HG03066 (cell line): ENCODE measurements at regions not wholly inside any gene's neighbourhood (a gene's known extent, or its start where the extent isn't known, plus 50 kb on each side); places are given as distances from the start of the nearest gene placed in this dataset.

Experiments
- ATAC-seq: cut with Tn5 transposase; IDR thresholded peaks from one replicate; pipeline ENCODE4 v1.9.1; 2021; ENCODE audit warnings: low read depth; ENCODE audit not compliant: unreplicated experiment

DNA sequence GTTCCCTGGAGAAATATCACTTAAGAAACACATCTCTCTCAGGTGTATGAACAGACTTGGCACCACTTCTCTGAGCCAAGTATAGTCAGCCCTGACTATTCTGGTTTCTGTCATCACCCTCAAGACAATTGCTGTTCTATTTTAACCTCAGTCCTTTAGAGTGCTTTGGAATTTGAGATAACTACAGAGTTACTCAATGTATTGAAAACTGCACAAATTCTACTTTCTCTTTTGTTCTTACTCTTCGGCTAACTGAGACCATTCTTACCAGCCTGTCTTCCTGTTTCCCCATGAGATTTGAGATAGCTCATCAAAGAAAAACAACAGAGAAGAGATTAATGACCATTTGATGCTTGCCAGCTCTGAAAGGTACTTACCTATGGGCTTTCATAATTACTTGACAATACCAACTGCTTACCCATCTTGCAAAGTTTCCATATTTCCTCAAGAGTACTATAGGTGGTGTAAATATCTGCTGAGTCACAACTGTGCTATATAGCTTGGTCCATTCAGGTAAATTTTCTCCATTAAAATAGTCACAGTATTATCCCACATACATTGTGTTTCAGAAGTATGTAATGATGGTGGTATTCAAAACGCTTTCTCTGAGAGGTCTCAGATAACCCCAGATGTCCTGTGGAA is 467.5 kb upstream of the CHST9 start:
- no peak for ATAC-seq

DNA sequence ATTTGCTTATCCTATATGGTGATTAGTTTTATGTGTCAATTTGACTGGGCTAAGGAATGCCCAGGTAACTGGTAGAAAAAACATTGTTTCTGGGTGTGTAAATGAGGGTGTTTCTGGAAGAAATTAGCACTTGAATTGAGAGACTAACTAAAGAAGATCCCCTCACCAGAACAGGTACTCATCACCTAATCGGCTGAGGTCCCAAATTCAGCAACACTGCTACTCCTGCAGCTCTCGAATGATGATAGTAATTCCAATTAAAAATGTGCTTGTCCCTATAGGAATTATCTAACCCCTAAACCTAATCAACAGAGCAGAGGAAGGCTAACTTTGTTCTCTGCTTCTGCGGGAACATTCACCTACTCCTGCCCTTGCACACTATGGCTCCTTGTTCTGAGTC is 464.5 kb upstream of the CHST9 start:
- no peak for ATAC-seq

DNA sequence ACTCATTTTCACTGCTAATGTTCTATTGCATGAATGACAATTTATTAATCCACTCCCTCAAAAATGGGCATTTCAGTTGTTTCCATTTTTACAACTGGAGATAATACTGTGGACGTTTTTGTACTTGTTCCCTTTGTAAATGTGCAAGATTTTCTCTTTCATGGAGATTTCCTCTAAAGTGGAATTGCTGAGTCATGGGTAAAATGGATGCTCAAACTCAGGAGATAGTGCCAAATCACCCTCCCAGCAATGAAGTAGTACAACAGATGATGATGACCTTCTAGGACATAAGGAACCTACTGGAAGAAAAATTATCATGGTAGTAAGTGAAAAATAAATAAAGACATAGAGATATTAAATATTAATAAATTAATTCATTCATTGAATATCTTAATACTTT is 460.8 kb upstream of the CHST9 start:
- no peak for ATAC-seq

DNA sequence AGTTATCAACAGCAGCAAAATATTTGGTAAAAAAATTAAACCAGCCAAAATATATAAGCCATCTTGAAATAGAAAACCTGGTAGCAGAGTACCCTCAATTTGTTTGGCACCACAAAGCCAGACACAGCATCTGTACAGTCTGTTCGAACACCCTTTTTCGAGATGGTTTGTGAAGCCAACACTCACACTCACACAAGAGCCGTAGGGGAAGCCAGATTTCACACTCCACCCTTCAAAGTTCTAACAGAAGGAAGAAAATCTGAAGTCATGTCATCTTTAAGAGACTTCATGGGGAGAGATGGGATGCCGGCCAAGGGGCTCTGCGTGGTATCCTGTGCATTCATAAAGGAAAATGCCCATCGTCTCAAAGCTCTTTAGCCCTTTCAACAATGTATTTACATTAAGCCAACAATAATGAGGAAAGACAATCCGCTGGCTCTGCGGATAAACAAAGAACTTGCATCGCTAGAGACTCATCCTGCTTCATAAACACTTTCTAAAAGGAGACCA is 451.5 kb upstream of the CHST9 start:
- no peak for ATAC-seq

DNA sequence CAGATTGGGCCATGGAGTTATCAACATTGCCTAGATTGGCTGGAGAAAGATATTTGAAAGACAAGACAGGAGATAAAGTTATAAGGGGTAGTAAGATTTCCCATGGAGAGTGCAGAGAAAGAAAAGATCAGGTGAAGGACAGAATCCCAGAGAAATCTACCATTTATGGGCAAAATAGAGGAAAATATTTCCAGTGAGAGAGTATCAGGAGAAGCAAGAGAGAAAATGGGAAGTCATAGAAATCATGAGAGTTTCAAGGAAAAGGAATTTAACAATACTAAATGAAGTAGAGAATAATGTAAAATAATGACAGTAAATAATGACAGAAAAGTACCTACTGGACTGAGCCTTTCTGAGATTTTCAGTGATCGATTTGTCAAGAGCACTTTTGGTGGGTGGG is 447.6 kb upstream of the CHST9 start:
- no peak for ATAC-seq

DNA sequence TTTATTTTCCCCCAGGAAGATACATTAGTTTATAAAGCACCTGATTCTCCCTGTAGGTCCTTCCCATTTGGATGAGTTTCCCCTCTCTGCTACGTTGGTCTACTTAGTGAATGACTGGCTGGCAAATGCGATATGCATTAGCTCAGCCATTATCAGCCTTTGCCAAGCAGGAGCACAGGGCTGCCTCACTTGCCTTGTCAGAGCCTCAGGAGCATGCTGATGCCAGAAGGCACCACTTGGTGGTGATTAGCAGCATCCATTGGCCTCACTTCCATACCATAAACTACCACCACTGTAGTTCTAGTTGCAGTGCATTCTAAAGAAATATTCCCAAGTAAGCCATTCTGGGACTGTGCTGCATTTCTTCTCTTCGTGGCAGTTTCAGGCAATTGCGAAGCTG is 442.8 kb upstream of the CHST9 start:
- no peak for ATAC-seq

DNA sequence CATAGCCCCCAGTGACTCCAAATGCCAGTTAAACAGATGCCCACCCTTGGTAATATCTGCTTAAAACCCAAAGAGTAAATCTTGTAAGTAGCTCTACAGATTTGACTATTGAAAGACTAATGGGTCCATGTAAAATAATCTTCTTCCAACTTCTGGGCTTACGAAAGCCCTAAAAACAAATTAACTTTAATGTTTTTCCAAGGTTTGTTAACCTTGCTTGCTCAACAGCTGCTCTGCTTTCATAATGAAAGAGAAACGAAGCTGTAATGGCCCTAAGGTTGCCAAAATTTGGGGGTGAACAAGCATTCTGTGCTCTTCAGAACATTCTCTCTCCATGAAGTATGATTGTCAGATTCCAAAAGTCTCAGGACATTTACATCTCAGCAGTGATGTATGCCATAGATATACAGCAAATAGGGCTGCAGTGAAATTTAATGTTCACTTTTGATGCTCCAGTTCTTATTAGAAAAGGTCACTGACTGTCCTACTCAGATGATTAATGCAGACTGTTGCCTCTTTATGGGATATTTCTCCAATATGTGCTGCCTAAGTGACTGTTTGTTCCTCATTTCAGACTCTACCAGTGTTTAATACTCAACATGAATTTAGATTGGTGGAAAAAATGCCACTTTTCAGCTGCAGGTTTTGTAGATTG is 436.3 kb upstream of the CHST9 start:
- ATAC-seq = no peak

DNA sequence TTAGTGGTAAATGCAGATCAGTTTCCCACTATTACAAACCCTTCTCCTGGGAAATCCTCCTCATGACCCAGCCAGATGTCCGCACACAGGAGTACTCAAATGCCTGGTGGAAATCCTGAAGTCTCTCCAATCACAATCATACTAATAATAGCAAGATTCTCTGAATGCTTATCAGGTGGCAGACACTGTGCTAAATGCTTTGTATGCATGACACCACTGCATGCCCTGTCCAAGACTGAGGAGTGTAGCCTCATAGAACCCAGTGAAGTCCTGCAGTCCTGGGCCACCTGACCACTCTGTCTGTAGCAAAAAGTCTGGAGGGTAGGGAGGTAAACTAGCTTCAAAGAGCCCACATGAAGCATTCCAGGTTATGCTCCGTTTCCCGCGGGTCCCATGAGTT is 434.8 kb upstream of the CHST9 start:
- no peak for ATAC-seq

DNA sequence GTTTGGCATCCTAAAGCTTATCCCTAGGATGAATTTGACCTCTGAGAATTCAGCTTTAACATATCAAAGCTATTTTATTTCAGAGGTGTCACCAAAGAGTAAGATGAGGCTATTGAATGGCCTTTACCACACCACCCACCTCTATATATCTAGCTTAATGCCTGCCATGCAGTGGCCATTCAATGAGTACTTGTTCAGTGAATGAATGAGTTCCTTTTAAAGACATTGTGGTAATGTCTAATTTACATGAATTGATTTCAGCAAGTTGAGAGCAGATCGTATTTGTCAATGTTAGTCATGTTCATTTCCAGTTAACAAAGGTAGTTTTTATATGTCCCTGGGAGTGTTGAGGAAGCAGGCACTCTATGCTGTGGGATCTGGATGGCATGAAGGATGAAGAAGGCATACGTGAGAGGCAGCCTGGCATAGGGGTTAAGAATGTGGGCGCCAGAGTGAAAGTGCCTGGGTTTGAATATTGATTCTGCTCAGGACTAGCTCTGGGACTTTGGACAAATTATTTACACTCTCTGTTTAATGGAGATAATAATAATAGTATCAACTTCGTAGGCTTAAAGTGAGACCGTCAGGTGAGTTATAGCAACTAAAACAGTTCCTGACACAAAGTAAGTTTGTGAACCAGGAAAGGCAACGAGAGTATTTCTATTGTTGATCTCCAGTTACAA is 434.1 kb upstream of the CHST9 start:
- ATAC-seq = no peak

DNA sequence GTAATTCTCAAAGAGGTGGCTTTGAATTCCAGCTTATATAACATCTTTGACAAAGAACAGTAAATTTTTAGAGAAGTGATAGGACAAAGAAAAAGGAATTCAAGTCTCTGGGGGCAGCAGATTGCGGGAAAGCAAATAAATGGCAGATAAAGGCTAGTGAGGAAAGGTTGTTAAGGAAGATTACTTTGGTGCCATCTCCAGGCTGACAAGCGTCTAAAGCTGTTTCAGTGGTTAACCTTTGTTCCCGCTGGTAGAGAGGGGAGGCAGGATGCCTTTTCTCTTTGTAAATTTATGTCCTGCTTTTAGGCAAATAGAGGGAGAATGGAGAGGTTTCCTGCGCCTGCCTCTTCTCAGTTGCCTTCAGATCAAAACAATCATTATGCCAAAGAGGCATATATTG is 431.2 kb upstream of the CHST9 start:
- ATAC-seq = no peak

DNA sequence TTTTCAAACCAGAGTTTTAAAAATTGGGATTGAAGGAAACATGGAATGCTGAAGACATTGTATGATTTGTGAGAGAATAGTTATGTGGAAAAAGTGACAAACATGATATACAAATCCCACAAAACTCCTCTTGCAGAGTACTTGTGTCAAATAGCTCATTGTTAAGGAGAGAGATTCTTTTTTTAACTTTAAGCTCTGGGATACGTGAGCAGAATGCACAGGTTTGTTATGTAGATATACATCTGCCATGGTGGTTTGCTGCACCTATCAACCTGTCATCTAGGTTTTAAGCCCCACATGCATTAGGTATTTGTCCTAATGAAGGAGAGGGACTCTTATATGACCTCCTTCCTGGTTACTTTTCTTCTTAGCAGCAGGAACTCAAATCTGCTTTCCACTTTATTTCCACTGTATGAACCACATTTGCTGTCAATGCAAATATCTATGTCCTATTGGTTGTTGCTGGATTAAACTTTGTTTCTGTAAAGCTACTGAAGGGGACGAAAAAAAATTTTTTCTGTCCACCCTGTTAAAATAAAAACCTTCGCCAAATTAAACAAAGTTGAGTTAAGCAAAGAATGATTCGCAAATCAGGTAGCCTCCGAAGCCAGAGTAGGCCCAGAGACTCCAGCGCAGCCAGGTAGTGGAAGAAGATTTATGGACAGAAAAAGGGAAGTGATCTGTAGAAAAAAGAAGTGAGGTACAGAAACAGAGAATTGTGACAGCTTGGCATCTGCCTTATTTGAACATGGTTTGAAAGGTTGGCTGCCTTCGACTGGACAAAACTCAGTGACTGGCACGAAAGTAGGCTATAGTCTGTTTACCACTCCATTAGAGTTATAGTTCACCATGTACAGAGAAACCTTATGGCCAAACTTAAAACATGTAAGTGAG is 430.1 kb upstream of the CHST9 start:
- ATAC-seq = no peak

DNA sequence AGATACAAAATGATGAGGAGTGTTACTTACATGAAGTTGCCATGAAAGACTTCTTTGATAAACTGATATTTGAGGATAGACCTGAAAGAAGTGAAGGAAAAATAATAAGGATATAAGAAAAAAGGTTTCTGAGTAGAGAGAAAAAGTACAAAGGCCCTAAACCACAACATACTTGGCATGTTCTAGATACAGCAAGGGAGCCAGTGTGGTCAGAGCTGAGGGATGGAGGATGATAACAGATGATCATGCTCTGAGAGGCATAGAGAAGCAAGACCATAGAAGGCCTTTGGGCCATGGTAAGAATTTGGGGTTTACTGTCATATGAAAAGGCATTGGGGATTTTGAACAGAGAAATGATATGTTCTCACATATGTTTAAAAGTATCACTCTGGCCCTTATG is 424.1 kb upstream of the CHST9 start:
- ATAC-seq = no peak

DNA sequence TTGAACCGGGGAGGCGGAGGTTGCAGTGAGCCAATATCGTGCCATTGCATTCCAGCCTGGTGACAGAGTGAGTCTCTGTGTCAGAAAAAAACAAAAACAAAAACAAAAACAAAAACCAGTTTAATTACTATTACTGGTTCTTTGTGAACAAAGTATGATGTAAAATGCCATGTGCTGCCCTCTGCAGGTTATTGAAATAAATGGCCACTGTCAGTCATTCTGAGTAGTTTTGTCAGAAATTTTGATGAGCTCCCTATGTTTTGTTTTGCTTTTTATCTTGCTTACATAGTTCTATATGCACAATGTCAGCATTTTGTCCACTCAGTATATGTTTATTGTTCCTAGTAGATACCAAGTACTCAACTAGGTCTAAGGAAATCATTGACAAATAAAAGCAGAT is 423.6 kb upstream of the CHST9 start:
- no peak for ATAC-seq

DNA sequence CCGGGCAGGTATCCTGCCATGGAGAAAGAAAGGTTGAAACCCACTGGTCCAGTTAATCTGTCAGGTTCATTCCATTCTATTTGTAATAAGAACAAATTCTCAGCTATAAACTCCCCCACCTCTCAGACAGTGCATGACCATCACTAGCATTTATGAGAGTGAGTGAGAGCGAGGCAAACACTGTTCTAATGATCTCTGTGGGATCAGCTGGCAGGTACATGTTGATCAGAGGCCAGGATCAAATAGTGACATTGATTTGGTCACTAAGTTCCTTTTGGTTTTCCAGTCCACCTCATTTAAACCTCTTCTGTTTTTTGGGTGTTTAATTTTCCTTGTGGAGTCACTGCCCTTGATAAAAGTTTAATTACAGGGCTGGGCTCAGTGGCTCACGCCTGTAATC is 423.1 kb upstream of the CHST9 start:
- no peak for ATAC-seq

DNA sequence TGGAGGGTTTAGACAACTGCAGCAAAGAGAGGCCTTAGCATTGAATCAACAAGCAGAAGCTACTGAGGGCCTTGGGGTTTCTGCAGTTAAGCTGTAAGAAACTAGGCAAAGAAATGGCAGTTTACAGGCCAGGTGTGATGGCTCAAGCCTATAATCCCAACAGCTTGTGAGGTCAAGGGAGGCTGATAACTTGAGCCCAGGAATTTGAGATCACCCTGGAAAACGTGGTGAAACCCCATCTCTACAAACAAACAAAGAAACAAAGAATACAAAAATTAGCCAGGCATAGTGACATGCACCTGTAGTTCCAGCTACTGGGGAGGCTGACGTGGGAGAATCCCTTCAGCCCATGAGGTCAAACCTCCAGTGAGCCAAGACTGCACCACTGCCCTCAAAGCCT is 421.6 kb upstream of the CHST9 start:
- ATAC-seq = no peak

DNA sequence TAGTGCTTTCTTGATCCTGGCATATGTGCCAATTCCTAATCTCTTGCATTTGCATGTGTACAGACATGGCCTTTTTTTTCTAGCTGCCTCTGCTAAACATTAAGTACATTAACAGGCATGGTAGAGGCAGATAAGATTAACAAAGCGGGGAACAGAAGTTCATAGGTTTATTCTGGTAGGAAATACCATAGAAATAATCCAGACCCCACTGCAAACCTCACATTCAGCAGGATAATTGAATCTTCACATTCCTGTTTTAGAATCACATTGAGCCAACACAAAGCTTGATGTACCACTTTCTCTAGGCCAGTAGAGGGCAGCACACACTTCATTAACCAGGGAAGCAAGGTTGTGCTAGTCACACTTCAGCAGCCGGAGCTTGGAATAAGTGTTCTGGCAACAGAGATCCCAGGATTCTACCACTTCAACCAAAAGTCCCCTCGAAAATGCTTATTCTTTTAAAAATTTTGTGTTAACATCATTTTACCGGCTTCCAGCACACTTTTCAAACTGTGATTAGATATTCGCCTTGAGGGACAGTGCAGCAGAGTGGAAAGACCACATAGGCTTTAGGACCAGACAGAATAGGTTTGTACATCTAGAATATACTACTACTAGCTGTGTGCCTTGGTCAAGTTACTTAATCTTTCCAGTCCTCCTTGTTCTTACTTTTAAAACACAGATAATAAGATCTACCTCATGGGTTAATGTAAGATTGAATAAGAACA is 420.2 kb upstream of the CHST9 start:
- ATAC-seq = peak; percentile 74

DNA sequence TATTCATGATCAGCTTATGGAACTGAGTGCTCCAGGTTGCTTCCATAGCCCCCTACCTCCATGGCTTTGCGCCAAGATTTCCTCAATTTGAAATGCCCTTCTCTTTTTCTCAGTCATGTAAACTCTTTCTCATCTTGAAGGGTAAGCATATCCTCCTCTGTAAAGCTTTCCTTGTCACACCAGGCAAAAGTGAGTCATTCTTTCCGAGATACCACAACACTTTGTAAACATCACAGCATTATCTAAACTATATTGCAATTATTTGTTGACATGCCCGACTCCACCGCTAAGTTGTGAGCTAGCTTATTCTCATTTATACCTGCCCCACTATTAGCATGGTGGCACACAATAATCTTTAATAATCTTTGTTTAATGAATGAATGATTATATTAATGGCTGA is 419.5 kb upstream of the CHST9 start:
- no peak for ATAC-seq

DNA sequence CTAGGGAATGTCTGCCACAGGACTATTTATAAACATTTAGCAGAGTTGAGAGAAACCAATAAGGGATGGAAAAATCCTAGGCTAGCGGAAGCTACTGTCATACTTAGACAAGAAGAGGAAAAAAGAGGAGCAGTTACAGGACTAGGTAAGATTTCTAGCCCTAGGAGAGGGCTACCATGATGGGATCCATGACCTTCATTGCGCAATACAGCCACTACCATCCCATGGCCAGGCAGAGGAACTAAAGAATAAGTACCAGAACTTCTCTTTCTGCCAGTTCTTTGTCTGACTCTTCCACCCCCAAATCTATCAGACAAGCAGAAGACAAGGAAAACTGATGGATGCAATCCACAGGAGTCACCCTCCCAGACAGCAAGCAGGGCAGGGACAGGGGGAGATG is 417.0 kb upstream of the CHST9 start:
- no peak for ATAC-seq

DNA sequence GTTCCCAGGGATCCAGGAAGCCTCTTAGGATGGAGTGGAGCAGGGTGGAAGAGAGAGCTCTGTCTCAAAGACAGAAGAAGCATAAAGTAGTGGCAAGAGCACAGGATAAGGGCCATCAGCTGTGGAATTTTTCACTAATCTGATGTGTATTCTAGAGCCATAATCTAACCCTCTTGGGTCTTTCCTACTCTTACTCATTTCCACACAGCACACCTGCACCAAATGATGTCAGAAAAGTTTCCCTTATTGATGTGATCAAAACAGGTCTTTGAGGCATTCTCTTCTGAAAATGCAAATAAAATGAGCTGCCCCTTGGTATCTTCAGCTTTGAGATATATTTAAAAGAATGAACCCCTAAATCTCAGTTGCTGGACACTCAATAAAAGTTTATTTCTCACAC is 415.1 kb upstream of the CHST9 start:
- ATAC-seq = no peak

DNA sequence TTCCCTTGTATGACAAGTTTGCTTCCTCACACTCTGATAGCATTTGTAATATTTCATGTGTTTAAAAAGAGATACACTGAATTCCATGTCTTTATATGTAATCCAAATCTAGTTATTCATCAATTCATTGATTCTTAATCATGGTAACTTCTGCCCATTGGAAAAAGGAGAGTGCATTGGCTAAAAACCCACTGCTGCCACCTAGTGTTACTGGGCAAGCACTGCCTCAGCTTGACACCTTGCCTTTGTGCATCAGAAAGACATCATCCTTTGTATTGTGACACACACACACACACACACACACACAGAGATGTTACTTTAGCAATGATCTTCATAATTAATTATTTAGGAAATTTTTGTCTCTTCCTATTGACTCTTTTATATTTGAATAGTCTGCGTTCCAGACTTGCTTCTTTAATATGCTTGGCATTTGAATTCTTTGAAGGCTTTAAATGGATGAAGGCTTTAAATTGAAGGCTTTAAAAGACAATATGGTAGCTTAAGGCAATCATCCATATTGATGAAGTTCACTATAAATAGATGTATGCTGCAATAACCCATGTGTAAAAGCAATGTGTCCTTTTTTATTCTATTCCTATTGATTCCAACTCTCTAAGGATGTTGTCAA is 414.2 kb upstream of the CHST9 start:
- ATAC-seq = no peak
